Activated naive CD8-positive, alpha-beta T cell treated with anti-CD3 and anti-CD28 coated beads for 36 hours (primary cell): ENCODE measurements at regions not wholly inside any gene's neighbourhood (a gene's known extent, or its start where the extent isn't known, plus 50 kb on each side); places are given as distances from the start of the nearest gene placed in this dataset.

Source experiments
- DNase-seq: peaks from one replicate; pipeline ENCODE4 v3.0.0; 2021
- H3K27ac Mint-ChIP-seq: one replicate; pipeline ENCODE4 v1.8.0; 2022; ENCODE audit warnings: mild to moderate bottlenecking, moderate library complexity, mixed read lengths
- H3K27me3 Mint-ChIP-seq: one replicate; pipeline ENCODE4 v1.8.0; 2022; ENCODE audit warnings: mild to moderate bottlenecking, mixed read lengths
- H3K36me3 Mint-ChIP-seq: one replicate; pipeline ENCODE4 v1.8.0; 2021; ENCODE audit warnings: mild to moderate bottlenecking, mixed read lengths
- H3K4me1 Mint-ChIP-seq: one replicate; pipeline ENCODE4 v1.8.0; 2021; ENCODE audit warnings: mixed read lengths
- H3K4me3 Mint-ChIP-seq: one replicate; pipeline ENCODE4 v1.8.0; 2022; ENCODE audit warnings: mild to moderate bottlenecking, moderate library complexity, mixed read lengths
- H3K9me3 Mint-ChIP-seq: one replicate; pipeline ENCODE4 v1.8.0; 2022; ENCODE audit warnings: mixed read lengths

GRCh38 chr12:24379433-24379832 lies 430.0 kb upstream of the SOX5 start:
- Mint-ChIP-seq H3K4me3 (no peak overlapping the region), H3K4me1 (no peaks in the 10 kb centered on the region), H3K36me3 (no peaks in the 10 kb centered on the region), H3K9me3 (peaks cover 2% of the 10 kb centered on the region), H3K27ac (no peak overlapping the region), H3K27me3 (no peaks in the 10 kb centered on the region)
- no peak for DNase-seq

- H3K4me3 Mint-ChIP-seq, result no peak overlapping the region
- H3K4me1 Mint-ChIP-seq, result no peaks in the 10 kb centered on the region
- H3K36me3 Mint-ChIP-seq, result no peaks in the 10 kb centered on the region
- H3K27me3 Mint-ChIP-seq, result no peaks in the 10 kb centered on the region
- H3K9me3 Mint-ChIP-seq, result peaks cover 2% of the 10 kb centered on the region
- DNase-seq, result no peak
- no peak overlapping the region for H3K27ac Mint-ChIP-seq
These were observed 429.3 kb upstream of the SOX5 start for GRCh38 chr12:24378548-24379407.

GRCh38 chr12:24374452-24374851 lies 425.0 kb upstream of the SOX5 start:
- Mint-ChIP-seq H3K4me1 (no peaks in the 10 kb centered on the region), H3K9me3 (no peaks in the 10 kb centered on the region), H3K27ac (no peak overlapping the region), H3K27me3 (no peaks in the 10 kb centered on the region), H3K4me3 (no peak overlapping the region), H3K36me3 (no peaks in the 10 kb centered on the region)
- no peak for DNase-seq

GRCh38 chr12:24373004-24373403 lies 423.5 kb upstream of the SOX5 start:
- Mint-ChIP-seq H3K27me3 (no peaks in the 10 kb centered on the region), H3K9me3 (no peaks in the 10 kb centered on the region), H3K4me1 (no peaks in the 10 kb centered on the region), H3K4me3 (no peak overlapping the region), H3K27ac (no peak overlapping the region), H3K36me3 (no peaks in the 10 kb centered on the region)
- DNase-seq, result no peak

GRCh38 chr12:24366514-24366913 lies 417.0 kb upstream of the SOX5 start:
- H3K9me3 Mint-ChIP-seq, result no peaks in the 10 kb centered on the region
- H3K27ac Mint-ChIP-seq, result no peak overlapping the region
- no peaks in the 10 kb centered on the region for H3K36me3 Mint-ChIP-seq
- H3K4me3 Mint-ChIP-seq, result no peak overlapping the region
- H3K4me1 Mint-ChIP-seq, result no peaks in the 10 kb centered on the region
- no peaks in the 10 kb centered on the region for H3K27me3 Mint-ChIP-seq
- no peak for DNase-seq

GRCh38 chr12:24364921-24365320 lies 415.5 kb upstream of the SOX5 start:
- no peaks in the 10 kb centered on the region for H3K27me3 Mint-ChIP-seq
- no peaks in the 10 kb centered on the region for H3K9me3 Mint-ChIP-seq
- H3K4me1 Mint-ChIP-seq, result no peaks in the 10 kb centered on the region
- H3K36me3 Mint-ChIP-seq, result no peaks in the 10 kb centered on the region
- no peak overlapping the region for H3K4me3 Mint-ChIP-seq
- no peak for DNase-seq
- no peak overlapping the region for H3K27ac Mint-ChIP-seq

- no peak for DNase-seq
- Mint-ChIP-seq H3K27ac (no peak overlapping the region), H3K9me3 (no peaks in the 10 kb centered on the region), H3K4me1 (no peaks in the 10 kb centered on the region), H3K27me3 (no peaks in the 10 kb centered on the region), H3K36me3 (no peaks in the 10 kb centered on the region), H3K4me3 (no peak overlapping the region)
These were observed 413.8 kb upstream of the SOX5 start for GRCh38 chr12:24363177-24363754.

GRCh38 chr12:24361877-24362580 lies 412.6 kb upstream of the SOX5 start:
- Mint-ChIP-seq H3K27me3 (no peaks in the 10 kb centered on the region), H3K9me3 (no peaks in the 10 kb centered on the region), H3K4me1 (no peaks in the 10 kb centered on the region), H3K27ac (no peak overlapping the region), H3K36me3 (no peaks in the 10 kb centered on the region), H3K4me3 (no peak overlapping the region)
- DNase-seq, result no peak

GRCh38 chr12:24360907-24361306 lies 411.4 kb upstream of the SOX5 start:
- Mint-ChIP-seq H3K36me3 (no peaks in the 10 kb centered on the region), H3K27me3 (no peaks in the 10 kb centered on the region), H3K9me3 (no peaks in the 10 kb centered on the region), H3K4me1 (no peaks in the 10 kb centered on the region), H3K4me3 (no peak overlapping the region), H3K27ac (no peak overlapping the region)
- DNase-seq, result no peak

- no peak overlapping the region for H3K4me3 Mint-ChIP-seq
- no peaks in the 10 kb centered on the region for H3K4me1 Mint-ChIP-seq
- no peaks in the 10 kb centered on the region for H3K36me3 Mint-ChIP-seq
- no peaks in the 10 kb centered on the region for H3K9me3 Mint-ChIP-seq
- DNase-seq, result no peak
- H3K27ac Mint-ChIP-seq, result no peak overlapping the region
- no peaks in the 10 kb centered on the region for H3K27me3 Mint-ChIP-seq
These were observed 411.0 kb upstream of the SOX5 start for GRCh38 chr12:24360461-24360860.

GRCh38 chr12:24360057-24360456 lies 410.6 kb upstream of the SOX5 start:
- Mint-ChIP-seq H3K4me1 (no peaks in the 10 kb centered on the region), H3K36me3 (no peaks in the 10 kb centered on the region), H3K27ac (no peak overlapping the region), H3K9me3 (no peaks in the 10 kb centered on the region), H3K27me3 (no peaks in the 10 kb centered on the region), H3K4me3 (no peak overlapping the region)
- DNase-seq, result no peak

- Mint-ChIP-seq H3K9me3 (no peaks in the 10 kb centered on the region), H3K36me3 (no peaks in the 10 kb centered on the region), H3K27ac (no peak overlapping the region), H3K4me1 (no peaks in the 10 kb centered on the region), H3K4me3 (no peak overlapping the region), H3K27me3 (no peaks in the 10 kb centered on the region)
- no peak for DNase-seq
These were observed 409.9 kb upstream of the SOX5 start for GRCh38 chr12:24359418-24359817.

GRCh38 chr12:24356240-24356804 lies 406.9 kb upstream of the SOX5 start:
- Mint-ChIP-seq H3K4me1 (no peaks in the 10 kb centered on the region), H3K27me3 (no peaks in the 10 kb centered on the region), H3K36me3 (no peaks in the 10 kb centered on the region), H3K27ac (no peak overlapping the region), H3K9me3 (no peaks in the 10 kb centered on the region), H3K4me3 (no peak overlapping the region)
- DNase-seq, result no peak

GRCh38 chr12:24352363-24352762 lies 402.9 kb upstream of the SOX5 start:
- Mint-ChIP-seq H3K4me3 (no peak overlapping the region), H3K27me3 (no peaks in the 10 kb centered on the region), H3K27ac (no peak overlapping the region), H3K4me1 (no peaks in the 10 kb centered on the region), H3K9me3 (peaks cover 5% of the 10 kb centered on the region), H3K36me3 (no peaks in the 10 kb centered on the region)
- no peak for DNase-seq

- no peaks in the 10 kb centered on the region for H3K4me1 Mint-ChIP-seq
- no peaks in the 10 kb centered on the region for H3K27me3 Mint-ChIP-seq
- H3K4me3 Mint-ChIP-seq, result no peak overlapping the region
- DNase-seq, result no peak
- no peak overlapping the region for H3K27ac Mint-ChIP-seq
- peaks cover 5% of the 10 kb centered on the region for H3K9me3 Mint-ChIP-seq
- no peaks in the 10 kb centered on the region for H3K36me3 Mint-ChIP-seq
These were observed 399.8 kb upstream of the SOX5 start for GRCh38 chr12:24349051-24349799.
